HEK293 (cell line): ENCODE measurements at regions not wholly inside any gene's neighbourhood (a gene's known extent, or its start where the extent isn't known, plus 50 kb on each side); places are given as distances from the start of the nearest gene placed in this dataset.
A peak's percentile ranks its signal among the peaks of the same experiment; 100 is the strongest.

ENCODE experiments used
- ATF2 ChIP-seq: fragments of 450-650 bp; formaldehyde crosslinking; IDR thresholded peaks from 2 replicates; pipeline ENCODE4 v1.5.1; 2016; ENCODE audit warnings: missing biosample characterization, missing genetic modification characterization, low read depth
- GLI2 ChIP-seq: fragments of 450-650 bp; formaldehyde crosslinking; IDR thresholded peaks from 2 replicates; pipeline ENCODE4; 2017; ENCODE audit warnings: missing biosample characterization, missing genetic modification characterization, low read depth, borderline replicate concordance
- KLF10 ChIP-seq: fragments of 450-650 bp; IDR thresholded peaks from 2 replicates; pipeline ENCODE4 v1.5.1; 2018; ENCODE audit warnings: missing biosample characterization, mild to moderate bottlenecking, missing genetic modification characterization
- KLF16 ChIP-seq: fragments of 450-650 bp; formaldehyde crosslinking; IDR thresholded peaks from 2 replicates; pipeline ENCODE4 v1.5.1; 2017; ENCODE audit warnings: missing biosample characterization, missing genetic modification characterization
- MEIS1 ChIP-seq: sonication (generic); formaldehyde crosslinking; IDR thresholded peaks from 2 replicates; pipeline ENCODE4 v1.8.1; 2022; ENCODE audit warnings: missing genetic modification reagents, mild to moderate bottlenecking, borderline replicate concordance
- PRDM1 ChIP-seq: fragments of 450-650 bp; formaldehyde crosslinking; IDR thresholded peaks from 2 replicates; pipeline ENCODE4; 2016; ENCODE audit warnings: missing biosample characterization, missing genetic modification characterization
- WT1 ChIP-seq: fragments of 450-650 bp; formaldehyde crosslinking; IDR thresholded peaks from 2 replicates; pipeline ENCODE4 v1.5.1; 2016; ENCODE audit warnings: missing biosample characterization, missing genetic modification characterization
- ZNF16 ChIP-seq: fragments of 450-650 bp; formaldehyde crosslinking; IDR thresholded peaks from 2 replicates; pipeline ENCODE4 v1.5.1; 2016; ENCODE audit warnings: low read depth, missing biosample characterization, missing genetic modification characterization
- ZNF335 ChIP-seq: fragments of 450-650 bp; formaldehyde crosslinking; conservative IDR thresholded peaks from 2 replicates; pipeline ENCODE4 v1.5.1; 2016; ENCODE audit warnings: missing biosample characterization, missing genetic modification characterization
- ZNF350 ChIP-seq: fragments of 450-650 bp; formaldehyde crosslinking; IDR thresholded peaks from 2 replicates; pipeline ENCODE4 v1.5.0; 2017; ENCODE audit warnings: missing biosample characterization, mild to moderate bottlenecking, missing genetic modification characterization
- ZNF362 ChIP-seq: fragments of 450-650 bp; formaldehyde crosslinking; IDR thresholded peaks from 2 replicates; pipeline ENCODE4 v1.5.1; 2016; ENCODE audit warnings: missing biosample characterization, missing genetic modification characterization
- ZNF404 ChIP-seq: fragments of 450-650 bp; formaldehyde crosslinking; IDR thresholded peaks from 2 replicates; pipeline ENCODE4 v1.5.1; 2017; ENCODE audit warnings: missing biosample characterization, missing genetic modification characterization
- ZNF48 ChIP-seq: fragments of 450-650 bp; formaldehyde crosslinking; IDR thresholded peaks from 2 replicates; pipeline ENCODE4 v1.5.1; 2016; ENCODE audit warnings: missing biosample characterization, missing genetic modification characterization
- ZNF514 ChIP-seq: fragments of 450-650 bp; formaldehyde crosslinking; IDR thresholded peaks from 2 replicates; pipeline ENCODE4 v1.5.1; 2016; ENCODE audit warnings: missing biosample characterization, missing genetic modification characterization
- ZNF548 ChIP-seq: fragments of 450-650 bp; formaldehyde crosslinking; IDR thresholded peaks from 2 replicates; pipeline ENCODE4 v1.5.1; 2016; ENCODE audit warnings: missing biosample characterization, missing genetic modification characterization
- ZNF555 ChIP-seq: fragments of 450-650 bp; formaldehyde crosslinking; conservative IDR thresholded peaks from 2 replicates; pipeline ENCODE4 v1.5.1; 2017; ENCODE audit warnings: missing biosample characterization, mild to moderate bottlenecking, missing genetic modification characterization, inconsistent platforms
- ZNF560 ChIP-seq: fragments of 450-650 bp; formaldehyde crosslinking; IDR thresholded peaks from 2 replicates; pipeline ENCODE4 v1.5.1; 2017; ENCODE audit warnings: missing biosample characterization, missing genetic modification characterization, borderline replicate concordance
- ZNF76 ChIP-seq: fragments of 450-650 bp; formaldehyde crosslinking; IDR thresholded peaks from 2 replicates; pipeline ENCODE4; 2016; ENCODE audit warnings: low read depth, missing biosample characterization, missing genetic modification characterization, borderline replicate concordance
- ZNF768 ChIP-seq: fragments of 450-650 bp; formaldehyde crosslinking; IDR thresholded peaks from 2 replicates; pipeline ENCODE4 v1.5.1; 2018; ENCODE audit warnings: missing biosample characterization, mild to moderate bottlenecking, missing genetic modification characterization
- ZNF777 ChIP-seq: fragments of 450-650 bp; formaldehyde crosslinking; IDR thresholded peaks from 2 replicates; pipeline ENCODE4 v1.5.1; 2017; ENCODE audit warnings: missing biosample characterization, missing genetic modification characterization, borderline replicate concordance
- ZNF792 ChIP-seq: fragments of 450-650 bp; formaldehyde crosslinking; IDR thresholded peaks from 2 replicates; pipeline ENCODE4 v1.5.1; 2016; ENCODE audit warnings: missing biosample characterization, missing genetic modification characterization
- ZXDB ChIP-seq: fragments of 450-650 bp; formaldehyde crosslinking; IDR thresholded peaks from 2 replicates; pipeline ENCODE4 v1.5.1; 2016; ENCODE audit warnings: missing biosample characterization, missing genetic modification characterization
- TF ChIP-seq, protein P1 (sequence below): fragments of 450-650 bp; formaldehyde crosslinking; IDR thresholded peaks from 2 replicates; pipeline ENCODE4 v1.5.1; 2016; ENCODE audit warnings: missing biosample characterization, missing genetic modification characterization
- TF ChIP-seq, protein P2 (sequence below): fragments of 450-650 bp; formaldehyde crosslinking; IDR thresholded peaks from 2 replicates; pipeline ENCODE4 v1.5.1; 2016; ENCODE audit warnings: missing biosample characterization, missing genetic modification characterization
- TF ChIP-seq, protein P3 (sequence below): fragments of 450-650 bp; formaldehyde crosslinking; IDR thresholded peaks from 2 replicates; pipeline ENCODE4 v1.5.1; 2016; ENCODE audit warnings: missing biosample characterization, missing genetic modification characterization
- TF ChIP-seq, protein P4 (sequence below): fragments of 450-650 bp; formaldehyde crosslinking; optimal IDR thresholded peaks from 2 replicates; pipeline ENCODE3; 2016; ENCODE audit warnings: missing biosample characterization, mild to moderate bottlenecking, missing genetic modification characterization
- TF ChIP-seq, protein P5 (sequence below): fragments of 450-650 bp; formaldehyde crosslinking; IDR thresholded peaks from 2 replicates; pipeline ENCODE4 v1.5.1; 2016; ENCODE audit warnings: missing biosample characterization, missing genetic modification characterization

GRCh38 chr1:47507881-47508701 is 70.2 kb downstream of the FOXD2 start (continued):
- TF ChIP-seq MEIS1 (CRISPR knock-in tag): no peak
- TF ChIP-seq, protein P1, sequence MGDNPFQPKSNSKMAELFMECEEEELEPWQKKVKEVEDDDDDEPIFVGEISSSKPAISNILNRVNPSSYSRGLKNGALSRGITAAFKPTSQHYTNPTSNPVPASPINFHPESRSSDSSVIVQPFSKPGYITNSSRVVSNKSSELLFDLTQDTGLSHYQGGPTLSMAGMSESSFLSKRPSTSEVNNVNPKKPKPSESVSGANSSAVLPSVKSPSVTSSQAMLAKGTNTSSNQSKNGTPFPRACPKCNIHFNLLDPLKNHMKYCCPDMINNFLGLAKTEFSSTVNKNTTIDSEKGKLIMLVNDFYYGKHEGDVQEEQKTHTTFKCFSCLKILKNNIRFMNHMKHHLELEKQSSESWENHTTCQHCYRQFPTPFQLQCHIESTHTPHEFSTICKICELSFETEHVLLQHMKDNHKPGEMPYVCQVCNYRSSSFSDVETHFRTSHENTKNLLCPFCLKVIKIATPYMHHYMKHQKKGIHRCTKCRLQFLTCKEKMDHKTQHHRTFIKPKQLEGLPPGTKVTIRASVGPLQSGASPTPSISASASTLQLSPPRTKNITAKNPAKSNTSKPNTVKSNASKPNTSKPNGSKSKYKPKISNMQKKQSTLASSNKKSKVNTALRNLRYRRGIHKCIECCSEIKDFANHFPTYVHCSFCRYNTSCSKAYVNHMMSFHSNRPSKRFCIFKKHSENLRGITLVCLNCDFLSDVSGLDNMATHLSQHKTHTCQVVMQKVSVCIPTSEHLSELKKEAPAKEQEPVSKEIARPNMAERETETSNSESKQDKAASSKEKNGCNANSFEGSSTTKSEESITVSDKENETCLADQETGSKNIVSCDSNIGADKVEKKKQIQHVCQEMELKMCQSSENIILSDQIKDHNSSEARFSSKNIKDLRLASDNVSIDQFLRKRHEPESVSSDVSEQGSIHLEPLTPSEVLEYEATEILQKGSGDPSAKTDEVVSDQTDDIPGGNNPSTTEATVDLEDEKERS (tag by site-specific recombination): no peak
- no peak for TF ChIP-seq ZNF48 (tag by site-specific recombination)
- no peak for TF ChIP-seq ZNF792 (tag by site-specific recombination)
- TF ChIP-seq ZXDB (tag by site-specific recombination): peak; percentile 55
- TF ChIP-seq, protein P2, sequence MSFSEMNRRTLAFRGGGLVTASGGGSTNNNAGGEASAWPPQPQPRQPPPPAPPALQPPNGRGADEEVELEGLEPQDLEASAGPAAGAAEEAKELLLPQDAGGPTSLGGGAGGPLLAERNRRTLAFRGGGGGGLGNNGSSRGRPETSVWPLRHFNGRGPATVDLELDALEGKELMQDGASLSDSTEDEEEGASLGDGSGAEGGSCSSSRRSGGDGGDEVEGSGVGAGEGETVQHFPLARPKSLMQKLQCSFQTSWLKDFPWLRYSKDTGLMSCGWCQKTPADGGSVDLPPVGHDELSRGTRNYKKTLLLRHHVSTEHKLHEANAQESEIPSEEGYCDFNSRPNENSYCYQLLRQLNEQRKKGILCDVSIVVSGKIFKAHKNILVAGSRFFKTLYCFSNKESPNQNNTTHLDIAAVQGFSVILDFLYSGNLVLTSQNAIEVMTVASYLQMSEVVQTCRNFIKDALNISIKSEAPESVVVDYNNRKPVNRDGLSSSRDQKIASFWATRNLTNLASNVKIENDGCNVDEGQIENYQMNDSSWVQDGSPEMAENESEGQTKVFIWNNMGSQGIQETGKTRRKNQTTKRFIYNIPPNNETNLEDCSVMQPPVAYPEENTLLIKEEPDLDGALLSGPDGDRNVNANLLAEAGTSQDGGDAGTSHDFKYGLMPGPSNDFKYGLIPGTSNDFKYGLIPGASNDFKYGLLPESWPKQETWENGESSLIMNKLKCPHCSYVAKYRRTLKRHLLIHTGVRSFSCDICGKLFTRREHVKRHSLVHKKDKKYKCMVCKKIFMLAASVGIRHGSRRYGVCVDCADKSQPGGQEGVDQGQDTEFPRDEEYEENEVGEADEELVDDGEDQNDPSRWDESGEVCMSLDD (tag by site-specific recombination): 0 out of 2 replicates have a peak, but pooled peaks have one; percentile 17
- TF ChIP-seq ZNF768 (tag by site-specific recombination): no peak
- no peak for TF ChIP-seq ZNF548 (tag by site-specific recombination)
- TF ChIP-seq WT1 (tag by site-specific recombination): peak; percentile 85
- no peak for TF ChIP-seq ZNF76
- TF ChIP-seq, protein P3, sequence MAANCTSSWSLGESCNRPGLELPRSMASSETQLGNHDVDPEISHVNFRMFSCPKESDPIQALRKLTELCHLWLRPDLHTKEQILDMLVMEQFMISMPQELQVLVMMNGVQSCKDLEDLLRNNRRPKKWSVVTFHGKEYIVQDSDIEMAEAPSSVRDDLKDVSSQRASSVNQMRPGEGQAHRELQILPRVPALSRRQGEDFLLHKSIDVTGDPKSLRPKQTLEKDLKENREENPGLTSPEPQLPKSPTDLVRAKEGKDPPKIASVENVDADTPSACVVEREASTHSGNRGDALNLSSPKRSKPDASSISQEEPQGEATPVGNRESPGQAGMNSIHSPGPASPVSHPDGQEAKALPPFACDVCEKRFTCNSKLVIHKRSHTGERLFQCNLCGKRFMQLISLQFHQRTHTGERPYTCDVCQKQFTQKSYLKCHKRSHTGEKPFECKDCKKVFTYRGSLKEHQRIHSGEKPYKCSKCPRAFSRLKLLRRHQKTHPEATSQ (tag by site-specific recombination): no peak
- no peak for TF ChIP-seq ZNF16 (tag by site-specific recombination)
- no peak for TF ChIP-seq ZNF555 (tag by site-specific recombination)
- TF ChIP-seq ZNF350 (tag by site-specific recombination): no peak
- TF ChIP-seq KLF10: peak; percentile 77
- TF ChIP-seq PRDM1: no peak
- no peak for TF ChIP-seq ZNF362 (tag by site-specific recombination)
- TF ChIP-seq KLF16: peak; percentile 43; the same call in 1 of the 2 replicates
- TF ChIP-seq ZNF335: peak; percentile 67
- no peak for TF ChIP-seq ZNF404
- no peak for TF ChIP-seq ATF2 (tag by site-specific recombination)
- no peak for TF ChIP-seq ZNF560 (tag by site-specific recombination)
- peak; percentile 44; the same call in 1 of the 2 replicates for TF ChIP-seq GLI2 (tag by site-specific recombination)
- TF ChIP-seq ZNF777 (tag by site-specific recombination): no peak
- TF ChIP-seq, protein P4, sequence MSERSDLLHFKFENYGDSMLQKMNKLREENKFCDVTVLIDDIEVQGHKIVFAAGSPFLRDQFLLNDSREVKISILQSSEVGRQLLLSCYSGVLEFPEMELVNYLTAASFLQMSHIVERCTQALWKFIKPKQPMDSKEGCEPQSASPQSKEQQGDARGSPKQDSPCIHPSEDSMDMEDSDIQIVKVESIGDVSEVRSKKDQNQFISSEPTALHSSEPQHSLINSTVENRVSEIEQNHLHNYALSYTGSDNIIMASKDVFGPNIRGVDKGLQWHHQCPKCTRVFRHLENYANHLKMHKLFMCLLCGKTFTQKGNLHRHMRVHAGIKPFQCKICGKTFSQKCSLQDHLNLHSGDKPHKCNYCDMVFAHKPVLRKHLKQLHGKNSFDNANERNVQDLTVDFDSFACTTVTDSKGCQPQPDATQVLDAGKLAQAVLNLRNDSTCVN: peak; percentile 53
- TF ChIP-seq, protein P5, sequence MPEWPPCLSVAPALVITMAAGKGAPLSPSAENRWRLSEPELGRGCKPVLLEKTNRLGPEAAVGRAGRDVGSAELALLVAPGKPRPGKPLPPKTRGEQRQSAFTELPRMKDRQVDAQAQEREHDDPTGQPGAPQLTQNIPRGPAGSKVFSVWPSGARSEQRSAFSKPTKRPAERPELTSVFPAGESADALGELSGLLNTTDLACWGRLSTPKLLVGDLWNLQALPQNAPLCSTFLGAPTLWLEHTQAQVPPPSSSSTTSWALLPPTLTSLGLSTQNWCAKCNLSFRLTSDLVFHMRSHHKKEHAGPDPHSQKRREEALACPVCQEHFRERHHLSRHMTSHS (tag by site-specific recombination): peak; percentile 58; the same call in 1 of the 2 replicates
- no peak for TF ChIP-seq ZNF514 (tag by site-specific recombination)
